Breast epithelium (tissue), 4 donors: ENCODE measurements at regions not wholly inside any gene's neighbourhood (a gene's known extent, or its start where the extent isn't known, plus 50 kb on each side); places are given as distances from the start of the nearest gene placed in this dataset.
"Not testable (repeated sequence)": the region's sequence is repeated elsewhere in the genome, so short reads cannot be mapped to it uniquely, and the experiment has no call there.

Experiments
- DNase-seq, 2 donors: peaks; one replicate each; pipeline ENCODE4 v3.0.0-alpha.2; 2019; ENCODE audit warnings: low spot score in 2 of 2
- H3K27ac ChIP-seq, 2 donors: fragments of 200-600 bp; sonication (generic) in 1 of 2; one replicate each; pipeline ENCODE4 v1.5.1; 2016 to 2019; ENCODE audit warnings: mild to moderate bottlenecking in 1 of 2
- H3K27me3 ChIP-seq, 2 donors: fragments of 200-600 bp; sonication (generic) in 1 of 2; one replicate each; pipeline versions ENCODE4 v1.5.1 to v1.6.0; 2017 to 2019; ENCODE audit warnings: control low read depth in 1 of 2, mild to moderate bottlenecking in 1 of 2
- H3K36me3 ChIP-seq: fragments of 200-600 bp; one replicate; pipeline ENCODE4 v1.5.1; 2019
- H3K4me1 ChIP-seq, 2 donors: fragments of 200-600 bp; sonication (generic); one replicate each; pipeline ENCODE4 v1.5.1; 2016 to 2019; ENCODE audit warnings: control low read depth in 1 of 2
- H3K4me3 ChIP-seq, 3 donors: fragments of 200-600 bp; sonication (generic); 1 replicate in 2 of 3; 2 replicates in 1 of 3; pipeline ENCODE4 v1.5.1; 2016 to 2019; ENCODE audit warnings: mild to moderate bottlenecking in 3 of 3, moderate library complexity in 2 of 3
- H3K9me3 ChIP-seq, 2 donors: fragments of 200-600 bp; sonication (generic) in 1 of 2; one replicate each; pipeline ENCODE4 v1.5.1; 2016 to 2019; ENCODE audit warnings: control low read depth in 1 of 2
- POLR2A ChIP-seq: fragments of 450-650 bp; IDR thresholded peaks from one replicate; pipeline ENCODE4 v1.6.1; 2016; ENCODE audit warnings: antibody characterized with exemption, mild to moderate bottlenecking, moderate library complexity
- POLR2AphosphoS5 ChIP-seq, 3 donors: sonication (generic); formaldehyde crosslinking; IDR thresholded peaks; one replicate each; pipeline ENCODE4 v1.6.1; 2017; ENCODE audit warnings: antibody characterized with exemption in 3 of 3
- intact Hi-C: fragments of 100-400 bp; cut with DNase I; formaldehyde crosslinking; loops from one replicate; pipeline ENCODE4 v1.15.1; 2023; ENCODE audit warnings: low total_unique reads
- TF ChIP-seq, protein P1 (sequence below), 3 donors: fragments of 450-650 bp; IDR thresholded peaks; one replicate each; pipeline ENCODE4 v1.5.1; 2016 to 2017; ENCODE audit warnings: antibody characterized with exemption in 3 of 3, mild to moderate bottlenecking in 3 of 3, moderate library complexity in 3 of 3

DNA sequence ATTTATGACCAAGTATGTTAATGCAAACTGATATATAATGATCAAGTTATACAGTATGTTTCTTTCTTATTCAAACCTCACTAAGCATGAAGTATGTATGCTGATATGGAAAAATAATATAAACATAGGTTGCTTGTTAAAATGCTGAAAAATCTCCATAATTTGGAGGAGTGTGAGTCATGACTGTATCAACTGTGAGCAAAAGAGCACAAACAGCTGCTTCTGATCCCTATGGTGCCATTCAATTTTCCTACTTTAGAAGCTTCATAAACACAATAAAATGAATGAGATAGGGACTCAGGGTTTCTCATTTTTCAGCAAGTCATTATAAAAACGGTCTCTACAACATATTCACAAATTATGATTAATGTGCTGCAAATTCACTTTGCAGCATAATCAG is 129.9 kb upstream of the TFPI start:
- Histone ChIP-seq H3K27ac (no peak overlapping the region), H3K9me3 (no peaks in the 10 kb centered on the region), H3K36me3 (no peaks in the 10 kb centered on the region), H3K4me3 (no peak overlapping the region), H3K27me3 (no peaks in the 10 kb centered on the region), H3K4me1 (no peaks in the 10 kb centered on the region)
- DNase-seq = no peak
- intact Hi-C loops = no loop called here
- TF ChIP-seq POLR2AphosphoS5 (IDR thresholded peaks at IDR 0.05) (no peak), POLR2A (no peak)

DNA sequence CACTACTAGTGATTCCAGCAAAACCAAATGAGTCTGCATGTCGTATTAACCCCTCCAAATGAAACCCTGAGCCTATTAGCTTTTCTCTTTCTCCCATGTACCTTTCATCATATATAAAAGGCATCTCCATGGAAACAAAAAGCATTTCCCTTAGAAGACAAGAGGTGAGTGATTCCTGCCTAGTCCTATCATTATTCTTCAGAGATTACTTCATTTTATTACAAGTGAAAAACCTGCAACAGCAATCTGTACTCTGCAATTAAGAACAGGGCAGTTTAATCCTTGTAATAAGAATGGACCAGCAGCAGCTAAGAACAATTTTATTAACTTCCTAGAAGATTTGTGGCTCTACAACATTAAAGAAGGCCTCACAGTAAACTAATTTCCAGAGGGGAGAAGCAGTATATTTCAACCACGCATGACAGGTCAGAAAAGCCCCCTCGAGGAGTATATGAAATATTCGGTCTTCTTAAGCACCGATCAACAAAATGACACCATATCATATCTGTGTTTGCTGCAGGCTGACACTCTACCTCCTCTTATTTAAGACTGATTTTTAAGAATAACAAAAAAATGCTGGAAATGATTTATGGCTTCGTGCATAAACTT is 132.3 kb upstream of the TFPI start:
- Histone ChIP-seq H3K27me3 (no peaks in the 10 kb centered on the region), H3K4me3 (no peak overlapping the region), H3K27ac (no peak overlapping the region), H3K9me3 (no peaks in the 10 kb centered on the region), H3K36me3 (no peaks in the 10 kb centered on the region), H3K4me1 (no peaks in the 10 kb centered on the region)
- intact Hi-C loops = no loop called here
- DNase-seq = no peak
- no peak for TF ChIP-seq POLR2AphosphoS5 (IDR thresholded peaks at IDR 0.05)
- no peak for TF ChIP-seq POLR2A
- TF ChIP-seq, protein P1, sequence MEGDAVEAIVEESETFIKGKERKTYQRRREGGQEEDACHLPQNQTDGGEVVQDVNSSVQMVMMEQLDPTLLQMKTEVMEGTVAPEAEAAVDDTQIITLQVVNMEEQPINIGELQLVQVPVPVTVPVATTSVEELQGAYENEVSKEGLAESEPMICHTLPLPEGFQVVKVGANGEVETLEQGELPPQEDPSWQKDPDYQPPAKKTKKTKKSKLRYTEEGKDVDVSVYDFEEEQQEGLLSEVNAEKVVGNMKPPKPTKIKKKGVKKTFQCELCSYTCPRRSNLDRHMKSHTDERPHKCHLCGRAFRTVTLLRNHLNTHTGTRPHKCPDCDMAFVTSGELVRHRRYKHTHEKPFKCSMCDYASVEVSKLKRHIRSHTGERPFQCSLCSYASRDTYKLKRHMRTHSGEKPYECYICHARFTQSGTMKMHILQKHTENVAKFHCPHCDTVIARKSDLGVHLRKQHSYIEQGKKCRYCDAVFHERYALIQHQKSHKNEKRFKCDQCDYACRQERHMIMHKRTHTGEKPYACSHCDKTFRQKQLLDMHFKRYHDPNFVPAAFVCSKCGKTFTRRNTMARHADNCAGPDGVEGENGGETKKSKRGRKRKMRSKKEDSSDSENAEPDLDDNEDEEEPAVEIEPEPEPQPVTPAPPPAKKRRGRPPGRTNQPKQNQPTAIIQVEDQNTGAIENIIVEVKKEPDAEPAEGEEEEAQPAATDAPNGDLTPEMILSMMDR (IDR thresholded peaks at IDR 0.05) = no peak

- Histone ChIP-seq H3K36me3 (no peaks in the 10 kb centered on the region), H3K27me3 (no peaks in the 10 kb centered on the region), H3K4me1 (no peaks in the 10 kb centered on the region), H3K27ac (no peak overlapping the region), H3K4me3 (no peak overlapping the region), H3K9me3 (no peaks in the 10 kb centered on the region)
- no peak for DNase-seq
- TF ChIP-seq POLR2A (no peak), POLR2AphosphoS5 (IDR thresholded peaks at IDR 0.05) (no peak)
- TF ChIP-seq, protein P1 (IDR thresholded peaks at IDR 0.05) = no peak
- intact Hi-C loops = no loop called here
Observed at GRCh38 chr2:187687585-187687984, 133.3 kb upstream of the TFPI start.

GRCh38 chr2:187689372-187689771 is 135.1 kb upstream of the TFPI start:
- H3K27ac ChIP-seq = no peak overlapping the region
- H3K4me1 ChIP-seq = no peaks in the 10 kb centered on the region
- H3K4me3 ChIP-seq = no peak overlapping the region
- no peaks in the 10 kb centered on the region for H3K27me3 ChIP-seq
- no peak for DNase-seq
- TF ChIP-seq POLR2AphosphoS5 (IDR thresholded peaks at IDR 0.05) (no peak), POLR2A (no peak)
- TF ChIP-seq, protein P1 (IDR thresholded peaks at IDR 0.05) = no peak
- H3K9me3 ChIP-seq = no peaks in the 10 kb centered on the region
- intact Hi-C loops = no loop called here
- H3K36me3 ChIP-seq = no peaks in the 10 kb centered on the region

GRCh38 chr2:187693923-187694322 is 139.7 kb upstream of the TFPI start:
- Histone ChIP-seq H3K9me3 (no peaks in the 10 kb centered on the region), H3K4me3 (no peak overlapping the region), H3K4me1 (no peaks in the 10 kb centered on the region), H3K27ac (no peak overlapping the region), H3K36me3 (no peaks in the 10 kb centered on the region), H3K27me3 (no peaks in the 10 kb centered on the region)
- intact Hi-C loops = no loop called here
- no peak for DNase-seq
- no peak for TF ChIP-seq POLR2AphosphoS5 (IDR thresholded peaks at IDR 0.05)
- no peak for TF ChIP-seq POLR2A
- TF ChIP-seq, protein P1 (IDR thresholded peaks at IDR 0.05) = no peak

DNA sequence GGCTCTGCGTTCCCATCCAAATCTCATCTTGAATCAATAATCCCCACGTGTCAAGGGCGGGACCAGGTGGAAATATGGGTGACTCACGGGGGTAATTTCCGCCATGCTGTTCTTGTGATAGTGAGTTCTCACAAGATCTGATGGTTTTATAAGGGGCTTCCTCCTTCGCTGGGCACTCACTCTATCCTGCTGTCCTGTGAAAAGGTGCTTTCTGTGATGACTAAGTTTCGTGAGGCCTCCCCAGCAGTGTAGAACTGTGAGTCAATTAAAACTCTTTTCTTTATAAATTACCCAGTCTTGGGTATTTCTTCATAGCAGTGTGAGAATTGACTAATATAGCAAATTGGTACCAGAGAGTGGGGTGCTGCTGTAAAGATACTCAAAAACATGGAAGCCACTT is 142.4 kb upstream of the TFPI start:
- H3K27me3 ChIP-seq, H3K27ac ChIP-seq, H3K36me3 ChIP-seq, DNase-seq, intact Hi-C loops, H3K4me3 ChIP-seq, H3K9me3 ChIP-seq, H3K4me1 ChIP-seq: not testable (repeated sequence)
